ENCODE measurements at regions not wholly inside any gene's neighbourhood (a gene's known extent, or its start where the extent isn't known, plus 50 kb on each side); places are given as distances from the start of the nearest gene placed in this dataset.

DNA sequence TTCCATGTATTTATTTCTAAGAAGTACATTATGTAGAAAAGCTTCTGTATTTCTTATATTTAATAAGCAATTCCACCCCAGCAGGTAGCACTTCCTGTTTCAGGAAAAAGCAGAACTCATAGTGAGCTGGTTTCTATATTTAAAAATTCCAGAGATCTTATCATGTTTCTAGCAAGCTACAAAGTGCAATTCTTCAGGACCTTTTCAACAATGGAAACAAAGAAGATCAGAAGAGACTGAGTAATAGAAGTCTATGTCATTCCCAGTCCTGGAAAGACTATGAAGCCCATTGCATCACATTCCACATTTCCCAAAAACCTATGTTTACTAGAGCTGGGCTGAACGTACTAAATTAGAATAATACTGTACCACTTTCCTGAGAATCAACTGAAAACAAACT is 302.6 kb upstream of the NRSN1 start:
- Histone ChIP-seq H3K36me3 (ENCODE audit: control insufficient read depth, low read length) (no peaks in the 10 kb centered on the region), H3F3A (ENCODE audit: control insufficient read depth, insufficient read depth) (no peaks in the 10 kb centered on the region), H3K27me3 (ENCODE audit: control insufficient read depth, low read length) (no peaks in the 10 kb centered on the region), H3K4me2 (ENCODE audit: low read length) (no peak overlapping the region), H3K9me3 (ENCODE audit: control insufficient read depth, insufficient read depth, low read length) (no peaks in the 10 kb centered on the region), H3K4me3 (ENCODE audit: low read length) (no peak overlapping the region), H3K79me2 (ENCODE audit: control insufficient read depth, low read length) (no peaks in the 10 kb centered on the region), H3K9me2 (replicated peaks; ENCODE audit: control insufficient read depth, low read length) (no peaks in the 10 kb centered on the region), H3K27ac (ENCODE audit: low read depth, low read length) (no peak overlapping the region), H3K4me1 (ENCODE audit: control insufficient read depth, low read length) (no peaks in the 10 kb centered on the region), H4K20me1 (ENCODE audit: control insufficient read depth, insufficient read depth, low read depth, low read length) (no peaks in the 10 kb centered on the region)
- TF ChIP-seq EZH2phosphoT487 (IDR thresholded peaks at IDR 0.05; ENCODE audit: borderline replicate concordance, low read length): no peak

GRCh38 chr6:23826572-23826971 is 299.4 kb upstream of the NRSN1 start:
- H3K4me2 ChIP-seq (ENCODE audit: low read length): no peak overlapping the region
- no peaks in the 10 kb centered on the region for H3K36me3 ChIP-seq (ENCODE audit: control insufficient read depth, low read length)
- no peak for TF ChIP-seq CTCF (IDR thresholded peaks at IDR 0.05; ENCODE audit: low read depth, low read length, poor library complexity, severe bottlenecking)
- TF ChIP-seq EZH2phosphoT487 (IDR thresholded peaks at IDR 0.05; ENCODE audit: borderline replicate concordance, low read length): no peak
- no peaks in the 10 kb centered on the region for H3K9me2 ChIP-seq (replicated peaks; ENCODE audit: control insufficient read depth, low read length)
- no peaks in the 10 kb centered on the region for H3F3A ChIP-seq (ENCODE audit: control insufficient read depth, insufficient read depth)
- H3K4me3 ChIP-seq (ENCODE audit: low read length): no peak overlapping the region
- H3K27me3 ChIP-seq (ENCODE audit: control insufficient read depth, low read length): no peaks in the 10 kb centered on the region
- H3K4me1 ChIP-seq (ENCODE audit: control insufficient read depth, low read length): no peaks in the 10 kb centered on the region
- no peaks in the 10 kb centered on the region for H4K20me1 ChIP-seq (ENCODE audit: control insufficient read depth, insufficient read depth, low read depth, low read length)
- no peaks in the 10 kb centered on the region for H3K79me2 ChIP-seq (ENCODE audit: control insufficient read depth, low read length)
- H3K27ac ChIP-seq (ENCODE audit: low read depth, low read length): no peak overlapping the region
- H3K9me3 ChIP-seq (ENCODE audit: control insufficient read depth, insufficient read depth, low read length): no peaks in the 10 kb centered on the region

DNA sequence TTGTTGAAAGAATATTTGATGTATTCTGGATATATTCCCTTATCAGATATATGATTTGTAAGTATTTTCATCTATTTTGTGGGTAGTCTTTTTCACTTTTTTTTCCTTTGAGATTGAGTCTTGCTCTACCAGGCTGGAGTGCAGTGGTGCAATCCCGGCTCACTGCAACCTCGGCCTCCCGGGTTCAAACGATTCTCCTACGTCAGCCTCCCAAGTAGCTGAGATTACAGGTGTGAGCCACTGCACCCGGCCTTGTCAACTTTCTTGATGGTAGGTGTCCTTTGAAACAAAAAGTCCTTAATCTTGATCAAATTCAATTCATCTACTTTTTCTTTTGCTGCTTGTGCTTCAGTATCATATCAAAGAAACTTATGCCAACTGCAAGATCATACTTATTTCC is 297.2 kb upstream of the NRSN1 start:
- no peak overlapping the region for H3K4me2 ChIP-seq (ENCODE audit: low read length)
- no peak overlapping the region for H3K27ac ChIP-seq (ENCODE audit: low read depth, low read length)
- H3K9me3 ChIP-seq (ENCODE audit: control insufficient read depth, insufficient read depth, low read length): no peaks in the 10 kb centered on the region
- H3K79me2 ChIP-seq (ENCODE audit: control insufficient read depth, low read length): no peaks in the 10 kb centered on the region
- H3K4me1 ChIP-seq (ENCODE audit: control insufficient read depth, low read length): no peaks in the 10 kb centered on the region
- TF ChIP-seq EZH2phosphoT487 (IDR thresholded peaks at IDR 0.05; ENCODE audit: borderline replicate concordance, low read length) (no peak), CTCF (IDR thresholded peaks at IDR 0.05; ENCODE audit: low read depth, low read length, poor library complexity, severe bottlenecking) (no peak)
- H3K27me3 ChIP-seq (ENCODE audit: control insufficient read depth, low read length): no peaks in the 10 kb centered on the region
- no peaks in the 10 kb centered on the region for H3K9me2 ChIP-seq (replicated peaks; ENCODE audit: control insufficient read depth, low read length)
- no peaks in the 10 kb centered on the region for H3F3A ChIP-seq (ENCODE audit: control insufficient read depth, insufficient read depth)
- no peak overlapping the region for H3K4me3 ChIP-seq (ENCODE audit: low read length)
- no peaks in the 10 kb centered on the region for H4K20me1 ChIP-seq (ENCODE audit: control insufficient read depth, insufficient read depth, low read depth, low read length)
- no peaks in the 10 kb centered on the region for H3K36me3 ChIP-seq (ENCODE audit: control insufficient read depth, low read length)

DNA sequence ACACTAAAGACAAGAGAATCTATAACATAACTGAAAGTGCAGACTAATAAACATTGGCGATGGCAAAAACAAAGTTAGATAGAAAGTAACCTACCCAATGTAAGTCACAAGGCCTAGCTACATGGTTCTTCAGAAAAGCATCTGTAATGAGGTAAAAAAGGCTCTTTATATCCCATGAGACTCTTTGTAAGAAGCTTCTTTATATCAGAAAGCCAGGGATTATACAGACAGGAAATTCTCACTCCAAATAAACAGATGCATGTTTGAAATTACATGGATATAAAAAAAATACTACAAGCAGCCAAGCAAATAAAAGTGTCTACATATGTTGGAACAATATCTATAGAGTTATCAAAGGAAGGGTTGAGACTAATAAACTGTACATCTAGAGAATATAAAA is 284.9 kb upstream of the NRSN1 start:
- Histone ChIP-seq H4K20me1 (ENCODE audit: control insufficient read depth, insufficient read depth, low read depth, low read length) (no peaks in the 10 kb centered on the region), H3K4me2 (ENCODE audit: low read length) (no peak overlapping the region), H3K9me3 (ENCODE audit: control insufficient read depth, insufficient read depth, low read length) (no peaks in the 10 kb centered on the region), H3K9me2 (replicated peaks; ENCODE audit: control insufficient read depth, low read length) (no peaks in the 10 kb centered on the region), H3K4me3 (ENCODE audit: low read length) (no peak overlapping the region), H3K27ac (ENCODE audit: low read depth, low read length) (no peak overlapping the region), H3K36me3 (ENCODE audit: control insufficient read depth, low read length) (no peaks in the 10 kb centered on the region), H3K79me2 (ENCODE audit: control insufficient read depth, low read length) (no peaks in the 10 kb centered on the region), H3K4me1 (ENCODE audit: control insufficient read depth, low read length) (no peaks in the 10 kb centered on the region), H3F3A (ENCODE audit: control insufficient read depth, insufficient read depth) (no peaks in the 10 kb centered on the region), H3K27me3 (ENCODE audit: control insufficient read depth, low read length) (no peaks in the 10 kb centered on the region)
- TF ChIP-seq CTCF (IDR thresholded peaks at IDR 0.05; ENCODE audit: low read depth, low read length, poor library complexity, severe bottlenecking): no peak
- TF ChIP-seq EZH2phosphoT487 (IDR thresholded peaks at IDR 0.05; ENCODE audit: borderline replicate concordance, low read length): no peak

Data from DOHH2 (cell line).